ENCODE measurements at regions not wholly inside any gene's neighbourhood (a gene's known extent, or its start where the extent isn't known, plus 50 kb on each side); places are given as distances from the start of the nearest gene placed in this dataset.
A peak's percentile ranks its signal among the peaks of the same experiment; 100 is the strongest.

DNA sequence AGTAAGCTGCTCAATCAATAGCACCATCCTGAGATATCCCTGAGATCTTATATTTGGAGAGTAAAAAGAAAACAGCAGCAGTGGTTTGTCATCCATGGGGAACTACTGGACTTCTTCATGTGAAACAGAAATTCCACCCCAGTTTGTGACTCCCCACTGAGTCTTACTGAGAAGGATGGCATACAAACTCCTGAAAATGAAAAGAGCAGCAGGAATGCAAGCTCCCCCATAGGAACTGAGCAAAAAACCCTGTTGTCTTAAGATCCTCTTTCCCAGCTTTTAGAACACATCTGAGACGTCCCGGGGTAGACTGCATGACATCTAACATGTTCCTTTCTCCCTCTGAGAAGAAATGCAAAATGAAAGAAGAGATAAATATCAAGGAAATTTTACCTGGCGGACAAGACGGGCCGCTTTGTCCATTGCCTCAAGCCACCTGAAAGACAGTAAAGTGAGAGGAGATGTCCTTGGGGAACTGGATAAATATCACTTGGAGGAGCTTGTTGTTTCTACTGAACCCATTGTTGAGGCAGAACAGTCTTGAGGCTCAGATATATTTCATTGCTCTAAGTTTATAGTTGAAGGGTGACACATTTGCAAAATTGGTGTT lies 117.1 kb downstream of the NUDT12 start:
- BruUV-seq (replicated peaks) = no TSS peak
- no peak for DNase-seq (ENCODE audit: unreplicated experiment)
- POLR2A ChIA-PET = interaction anchor here (0.6 to 1.9 kb wide), 8 partner anchors 8 to 325 kb away, joined by 3 to 8 read pairs (median 3); partner anchors contain the start of genes GIN1, MACIR and PPIP5K2
- Mint-ChIP-seq H3K36me3 (ENCODE audit: insufficient read depth, unreplicated experiment) (no peaks in the 10 kb centered on the region), H3K4me1 (ENCODE audit: insufficient read depth, unreplicated experiment) (peaks cover 12% of the 10 kb centered on the region), H3K4me3 (ENCODE audit: unreplicated experiment) (no peak overlapping the region), H3K9me3 (ENCODE audit: unreplicated experiment) (no peaks in the 10 kb centered on the region), H3K27ac (ENCODE audit: low read depth, unreplicated experiment) (no peak overlapping the region), H3K27me3 (ENCODE audit: insufficient read depth, unreplicated experiment) (no peaks in the 10 kb centered on the region)
- TF ChIP-seq, protein P1, sequence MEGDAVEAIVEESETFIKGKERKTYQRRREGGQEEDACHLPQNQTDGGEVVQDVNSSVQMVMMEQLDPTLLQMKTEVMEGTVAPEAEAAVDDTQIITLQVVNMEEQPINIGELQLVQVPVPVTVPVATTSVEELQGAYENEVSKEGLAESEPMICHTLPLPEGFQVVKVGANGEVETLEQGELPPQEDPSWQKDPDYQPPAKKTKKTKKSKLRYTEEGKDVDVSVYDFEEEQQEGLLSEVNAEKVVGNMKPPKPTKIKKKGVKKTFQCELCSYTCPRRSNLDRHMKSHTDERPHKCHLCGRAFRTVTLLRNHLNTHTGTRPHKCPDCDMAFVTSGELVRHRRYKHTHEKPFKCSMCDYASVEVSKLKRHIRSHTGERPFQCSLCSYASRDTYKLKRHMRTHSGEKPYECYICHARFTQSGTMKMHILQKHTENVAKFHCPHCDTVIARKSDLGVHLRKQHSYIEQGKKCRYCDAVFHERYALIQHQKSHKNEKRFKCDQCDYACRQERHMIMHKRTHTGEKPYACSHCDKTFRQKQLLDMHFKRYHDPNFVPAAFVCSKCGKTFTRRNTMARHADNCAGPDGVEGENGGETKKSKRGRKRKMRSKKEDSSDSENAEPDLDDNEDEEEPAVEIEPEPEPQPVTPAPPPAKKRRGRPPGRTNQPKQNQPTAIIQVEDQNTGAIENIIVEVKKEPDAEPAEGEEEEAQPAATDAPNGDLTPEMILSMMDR (IDR thresholded peaks at IDR 0.05; ENCODE audit: unreplicated experiment) = no peak
- intact Hi-C loops (cut with micrococcal nuclease) = no loop called here
- CTCF ChIA-PET = interaction anchor here (1.1 to 1.7 kb wide), 2 partner anchors 36 to 213 kb away, joined by 3 to 6 read pairs; no protein-coding TSS in a partner anchor

DNA sequence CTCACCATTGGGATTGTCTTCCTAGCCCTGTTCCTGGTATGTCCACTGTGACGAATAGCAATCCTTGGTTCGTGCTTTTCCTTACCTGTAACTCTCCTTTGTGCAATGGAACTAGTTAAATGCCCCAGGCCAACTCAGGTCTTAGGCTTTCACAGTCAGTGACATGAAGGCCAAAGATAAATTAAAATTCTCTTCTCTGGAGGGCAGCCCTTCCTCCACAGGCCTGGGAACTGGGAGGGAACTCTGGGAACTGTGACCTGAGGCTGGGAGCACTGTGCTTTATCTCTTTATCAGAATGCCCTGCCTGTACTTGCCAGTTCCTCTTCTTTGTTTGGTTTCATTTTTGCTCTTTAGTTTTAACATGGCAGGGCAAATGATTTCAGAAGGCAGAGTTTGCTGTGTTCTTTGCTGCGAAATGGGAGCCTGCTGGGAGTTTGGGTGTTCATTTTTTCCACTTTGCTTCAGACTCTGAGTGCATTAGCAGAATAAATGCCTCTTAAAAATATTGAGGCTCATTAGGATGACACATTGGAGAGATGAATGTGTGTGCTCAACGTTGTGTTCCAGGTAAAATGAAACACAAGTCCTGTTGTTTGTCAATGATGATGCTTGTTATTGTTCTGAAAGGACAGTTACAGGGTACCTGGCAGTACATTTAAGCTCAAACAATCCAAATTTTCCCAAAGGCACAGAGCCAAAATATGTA lies 118.1 kb downstream of the NUDT12 start:
- intact Hi-C loops (cut with micrococcal nuclease) = no loop called here
- peaks cover 9% of the 10 kb centered on the region for H3K4me1 Mint-ChIP-seq (ENCODE audit: insufficient read depth, unreplicated experiment)

DNA sequence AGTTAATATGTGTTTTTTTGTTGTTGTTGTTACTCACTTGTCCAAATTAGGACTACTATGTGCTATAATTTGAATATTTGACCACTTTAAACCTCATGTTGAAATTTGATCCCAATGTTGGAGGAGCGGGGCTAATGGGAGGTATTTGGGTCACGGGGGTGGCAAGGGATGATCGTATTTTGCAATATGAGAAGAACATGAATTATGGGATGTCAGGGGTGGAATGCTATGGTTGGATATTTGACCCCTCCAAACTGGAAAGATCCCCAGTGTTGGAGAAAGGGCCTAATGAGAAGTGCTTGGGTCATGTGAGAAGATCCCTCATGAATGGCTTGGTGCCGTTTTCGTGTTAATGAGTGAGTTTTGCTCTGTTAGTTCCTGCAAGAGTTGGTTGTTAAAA lies 119.8 kb downstream of the NUDT12 start:
- intact Hi-C loops (cut with micrococcal nuclease) = no loop called here
- no peak overlapping the region for H3K4me3 Mint-ChIP-seq (ENCODE audit: unreplicated experiment)
- ChIA-PET CTCF (interaction anchor here (0.6 kb wide), 1 partner anchor 379 kb away, joined by 3 read pairs; no protein-coding TSS in a partner anchor), POLR2A (interaction anchor here (1.6 kb wide), 1 partner anchor 24 kb away, joined by 3 read pairs; no protein-coding TSS in a partner anchor)
- no peaks in the 10 kb centered on the region for H3K27me3 Mint-ChIP-seq (ENCODE audit: insufficient read depth, unreplicated experiment)
- BruUV-seq (replicated peaks) = no TSS peak
- TF ChIP-seq, protein P1 (IDR thresholded peaks at IDR 0.05; ENCODE audit: unreplicated experiment) = no peak
- no peaks in the 10 kb centered on the region for H3K36me3 Mint-ChIP-seq (ENCODE audit: insufficient read depth, unreplicated experiment)
- peaks cover 9% of the 10 kb centered on the region for H3K4me1 Mint-ChIP-seq (ENCODE audit: insufficient read depth, unreplicated experiment)
- no peak for DNase-seq (ENCODE audit: unreplicated experiment)
- H3K9me3 Mint-ChIP-seq (ENCODE audit: unreplicated experiment) = no peaks in the 10 kb centered on the region
- H3K27ac Mint-ChIP-seq (ENCODE audit: low read depth, unreplicated experiment) = no peak overlapping the region

More for the DNA sequence above, 118.1 kb downstream of the NUDT12 start:
- no peaks in the 10 kb centered on the region for H3K9me3 Mint-ChIP-seq (ENCODE audit: unreplicated experiment)
- CTCF ChIA-PET = interaction anchor here (0.7 to 1.1 kb wide), 2 partner anchors 14 to 35 kb away, joined by 3 read pairs; no protein-coding TSS in a partner anchor
- H3K27ac Mint-ChIP-seq (ENCODE audit: low read depth, unreplicated experiment) = no peak overlapping the region
- H3K36me3 Mint-ChIP-seq (ENCODE audit: insufficient read depth, unreplicated experiment) = no peaks in the 10 kb centered on the region
- TF ChIP-seq, protein P1 (IDR thresholded peaks at IDR 0.05; ENCODE audit: unreplicated experiment) = no peak
- no TSS peak for BruUV-seq (replicated peaks)
- H3K4me3 Mint-ChIP-seq (ENCODE audit: unreplicated experiment) = no peak overlapping the region
- POLR2A ChIA-PET = interaction anchor here (1.0 to 1.9 kb wide), 5 partner anchors 19 to 324 kb away, joined by 3 to 7 read pairs (median 3); partner anchors contain the start of genes GIN1, MACIR and PPIP5K2
- no peaks in the 10 kb centered on the region for H3K27me3 Mint-ChIP-seq (ENCODE audit: insufficient read depth, unreplicated experiment)
- DNase-seq (ENCODE audit: unreplicated experiment) = no peak

DNA sequence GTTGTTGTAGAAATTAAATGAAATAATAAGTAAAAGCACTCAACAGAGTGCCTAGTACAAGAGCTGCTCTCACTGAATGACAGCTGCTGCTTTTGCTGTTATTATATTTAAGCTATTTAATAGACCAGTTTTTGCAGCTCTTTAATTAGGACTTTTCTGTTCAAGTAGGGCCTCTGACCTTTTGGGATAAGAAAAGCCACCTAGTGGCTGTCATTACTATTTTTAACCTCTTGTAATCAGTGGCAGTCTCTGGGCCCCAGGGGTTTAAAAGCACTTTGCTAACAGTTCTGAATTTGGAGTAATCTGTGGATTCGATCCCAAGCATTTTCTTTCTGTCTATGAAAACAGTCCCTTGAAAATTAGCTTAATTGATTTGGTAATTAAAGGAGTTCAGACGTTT lies 121.1 kb downstream of the NUDT12 start:
- ChIA-PET CTCF (interaction anchor here (0.7 to 1.8 kb wide), 5 partner anchors 13 to 173 kb away, joined by 3 to 9 read pairs (median 3); no protein-coding TSS in a partner anchor), POLR2A (interaction anchor here (1.6 kb wide), 1 partner anchor 25 kb away, joined by 3 read pairs; no protein-coding TSS in a partner anchor)
- DNase-seq (ENCODE audit: unreplicated experiment) = peak; percentile 4
- Mint-ChIP-seq H3K4me3 (ENCODE audit: unreplicated experiment) (no peak overlapping the region), H3K27ac (ENCODE audit: low read depth, unreplicated experiment) (no peak overlapping the region), H3K36me3 (ENCODE audit: insufficient read depth, unreplicated experiment) (no peaks in the 10 kb centered on the region), H3K9me3 (ENCODE audit: unreplicated experiment) (no peaks in the 10 kb centered on the region), H3K27me3 (ENCODE audit: insufficient read depth, unreplicated experiment) (no peaks in the 10 kb centered on the region), H3K4me1 (ENCODE audit: insufficient read depth, unreplicated experiment) (peaks cover 9% of the 10 kb centered on the region)
- no TSS peak for BruUV-seq (replicated peaks)
- intact Hi-C loops (cut with micrococcal nuclease) = no loop called here
- TF ChIP-seq, protein P1 (IDR thresholded peaks at IDR 0.05; ENCODE audit: unreplicated experiment) = no peak
